ENCODE measurements at regions not wholly inside any gene's neighbourhood (a gene's known extent, or its start where the extent isn't known, plus 50 kb on each side); places are given as distances from the start of the nearest gene placed in this dataset.

DNA sequence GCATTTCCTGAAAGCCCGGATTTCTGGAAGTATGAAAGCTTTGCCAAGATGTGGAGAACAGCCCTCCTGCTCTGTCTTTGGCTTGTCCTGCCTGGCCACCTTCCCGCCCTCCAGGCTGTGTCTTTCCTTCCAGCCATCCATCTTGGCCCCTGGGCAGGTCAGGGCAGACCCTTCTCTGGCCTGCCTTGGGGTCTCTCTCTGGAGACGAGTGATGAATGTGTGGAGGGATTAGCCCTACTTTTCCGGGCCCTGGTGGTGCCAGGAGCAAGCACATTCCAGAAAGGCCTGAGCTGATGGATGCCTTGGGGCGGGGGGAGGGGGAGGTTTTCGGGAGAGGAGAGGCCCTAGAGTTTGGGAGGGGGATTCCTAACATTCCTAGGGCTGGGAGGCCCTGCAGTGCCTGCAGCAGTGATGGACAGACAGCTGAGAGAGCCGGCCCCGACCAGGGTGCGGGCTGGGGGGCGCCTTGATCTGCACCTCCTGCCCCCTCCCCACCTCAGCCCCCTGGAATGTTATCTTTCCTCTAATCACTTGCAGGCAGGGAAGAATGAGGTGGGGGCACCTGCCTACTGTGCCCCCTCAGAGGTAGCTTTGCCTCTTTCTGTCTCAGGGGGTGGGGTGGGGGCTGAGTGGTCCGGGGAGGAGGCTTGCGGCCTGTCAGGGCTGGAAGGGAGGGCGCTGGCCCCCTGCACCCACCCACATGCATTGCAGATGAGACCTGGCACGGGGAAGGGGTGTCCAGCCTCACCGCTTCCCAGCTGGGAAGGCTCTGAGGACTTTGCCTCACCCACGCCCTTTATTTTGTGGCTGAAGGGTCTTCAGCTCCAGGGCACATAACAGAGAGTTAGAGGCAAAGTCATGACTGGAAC, 156.2 kb downstream of the DDX1 start:
- Histone ChIP-seq H3K27me3 (no peaks in the 10 kb centered on the region), H3K36me3 (no peaks in the 10 kb centered on the region), H3K4me1 (peaks cover 0 to 21% (median 2%) of the 10 kb centered on the region in 4 donors), H3K27ac (no peak overlapping the region), H3K9me3 (no peaks in the 10 kb centered on the region), H3K4me3 (no peak overlapping the region)
- TF ChIP-seq EP300 (IDR thresholded peaks at IDR 0.05; ENCODE audit: low read depth): no peak
- TF ChIP-seq, protein P1, sequence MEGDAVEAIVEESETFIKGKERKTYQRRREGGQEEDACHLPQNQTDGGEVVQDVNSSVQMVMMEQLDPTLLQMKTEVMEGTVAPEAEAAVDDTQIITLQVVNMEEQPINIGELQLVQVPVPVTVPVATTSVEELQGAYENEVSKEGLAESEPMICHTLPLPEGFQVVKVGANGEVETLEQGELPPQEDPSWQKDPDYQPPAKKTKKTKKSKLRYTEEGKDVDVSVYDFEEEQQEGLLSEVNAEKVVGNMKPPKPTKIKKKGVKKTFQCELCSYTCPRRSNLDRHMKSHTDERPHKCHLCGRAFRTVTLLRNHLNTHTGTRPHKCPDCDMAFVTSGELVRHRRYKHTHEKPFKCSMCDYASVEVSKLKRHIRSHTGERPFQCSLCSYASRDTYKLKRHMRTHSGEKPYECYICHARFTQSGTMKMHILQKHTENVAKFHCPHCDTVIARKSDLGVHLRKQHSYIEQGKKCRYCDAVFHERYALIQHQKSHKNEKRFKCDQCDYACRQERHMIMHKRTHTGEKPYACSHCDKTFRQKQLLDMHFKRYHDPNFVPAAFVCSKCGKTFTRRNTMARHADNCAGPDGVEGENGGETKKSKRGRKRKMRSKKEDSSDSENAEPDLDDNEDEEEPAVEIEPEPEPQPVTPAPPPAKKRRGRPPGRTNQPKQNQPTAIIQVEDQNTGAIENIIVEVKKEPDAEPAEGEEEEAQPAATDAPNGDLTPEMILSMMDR (IDR thresholded peaks at IDR 0.05): no peak
- TF ChIP-seq POLR2A (IDR thresholded peaks at IDR 0.05): no peak
- TF ChIP-seq POLR2AphosphoS5 (IDR thresholded peaks at IDR 0.05): no peak
- DNase-seq: no peak
- intact Hi-C loops (cut with DNase I; ENCODE audit: low total_unique reads) (no loop called here), in situ Hi-C loops (cut with MboI; ENCODE audit: low pct_ligation_motif_present in 1 of 4, low pct_unique_long_range_greater_than_20kb in 1 of 4, low sequenced_read_pairs in 3 of 4) (loop anchor here in 1 of 4 donors (25.0 kb wide), 1 partner anchor 111 kb away; no protein-coding TSS in a partner anchor)
- WGBS, 2 donors (ENCODE audit: low coverage in 1 of 2): 58 to 80% methylated on average over 3 to 13 of the region's 16 CpGs

DNA sequence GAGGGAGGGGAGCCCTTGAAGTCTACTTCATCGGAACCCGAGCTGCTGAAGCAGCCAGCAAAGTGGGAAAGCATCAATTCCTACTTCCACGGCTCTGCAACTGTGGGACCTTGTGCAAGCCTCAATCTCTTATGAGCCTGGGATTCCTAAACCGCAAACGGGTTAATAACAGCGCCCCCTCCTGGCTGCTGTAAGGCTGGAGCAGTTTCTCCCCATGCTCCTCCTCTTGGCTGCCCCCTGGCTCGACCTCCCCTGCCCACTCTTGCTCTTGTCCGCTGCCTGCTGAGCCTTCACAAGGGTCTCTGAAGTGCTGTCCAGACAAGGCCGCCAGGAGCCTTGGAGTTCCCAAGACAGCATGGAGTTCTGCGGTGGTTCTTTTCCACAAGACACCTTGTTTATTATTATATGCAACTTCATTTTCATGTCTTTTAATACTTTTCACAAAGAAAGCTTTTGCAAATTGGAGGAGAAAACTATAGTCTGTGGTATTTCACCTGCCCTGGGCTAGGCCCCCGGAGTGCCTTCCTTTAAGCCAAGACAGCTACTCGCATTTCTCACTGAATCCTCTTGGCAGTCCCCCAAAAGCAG, 157.2 kb downstream of the DDX1 start:
- no peaks in the 10 kb centered on the region for H3K36me3 ChIP-seq
- H3K27ac ChIP-seq: no peak overlapping the region
- DNase-seq: peak; percentile 20
- WGBS, 2 donors (ENCODE audit: low coverage in 1 of 2): 68 to 100% methylated on average over 1 to 12 of the region's 12 CpGs
- no peak overlapping the region for H3K4me3 ChIP-seq
- TF ChIP-seq EP300 (IDR thresholded peaks at IDR 0.05; ENCODE audit: low read depth) (no peak), POLR2A (IDR thresholded peaks at IDR 0.05) (no peak), POLR2AphosphoS5 (IDR thresholded peaks at IDR 0.05) (no peak)
- TF ChIP-seq, protein P1 (IDR thresholded peaks at IDR 0.05): peak in 4 of 5 experiments; percentile 18 to 33 (median 32)
- intact Hi-C loops (cut with DNase I; ENCODE audit: low total_unique reads) (no loop called here), in situ Hi-C loops (cut with MboI; ENCODE audit: low pct_ligation_motif_present in 1 of 4, low pct_unique_long_range_greater_than_20kb in 1 of 4, low sequenced_read_pairs in 3 of 4) (loop anchor here in 1 of 4 donors (25.0 kb wide), 1 partner anchor 112 kb away; no protein-coding TSS in a partner anchor)
- no peaks in the 10 kb centered on the region for H3K27me3 ChIP-seq
- no peaks in the 10 kb centered on the region for H3K9me3 ChIP-seq
- H3K4me1 ChIP-seq: peaks cover 0 to 21% (median 2%) of the 10 kb centered on the region in 4 donors

DNA sequence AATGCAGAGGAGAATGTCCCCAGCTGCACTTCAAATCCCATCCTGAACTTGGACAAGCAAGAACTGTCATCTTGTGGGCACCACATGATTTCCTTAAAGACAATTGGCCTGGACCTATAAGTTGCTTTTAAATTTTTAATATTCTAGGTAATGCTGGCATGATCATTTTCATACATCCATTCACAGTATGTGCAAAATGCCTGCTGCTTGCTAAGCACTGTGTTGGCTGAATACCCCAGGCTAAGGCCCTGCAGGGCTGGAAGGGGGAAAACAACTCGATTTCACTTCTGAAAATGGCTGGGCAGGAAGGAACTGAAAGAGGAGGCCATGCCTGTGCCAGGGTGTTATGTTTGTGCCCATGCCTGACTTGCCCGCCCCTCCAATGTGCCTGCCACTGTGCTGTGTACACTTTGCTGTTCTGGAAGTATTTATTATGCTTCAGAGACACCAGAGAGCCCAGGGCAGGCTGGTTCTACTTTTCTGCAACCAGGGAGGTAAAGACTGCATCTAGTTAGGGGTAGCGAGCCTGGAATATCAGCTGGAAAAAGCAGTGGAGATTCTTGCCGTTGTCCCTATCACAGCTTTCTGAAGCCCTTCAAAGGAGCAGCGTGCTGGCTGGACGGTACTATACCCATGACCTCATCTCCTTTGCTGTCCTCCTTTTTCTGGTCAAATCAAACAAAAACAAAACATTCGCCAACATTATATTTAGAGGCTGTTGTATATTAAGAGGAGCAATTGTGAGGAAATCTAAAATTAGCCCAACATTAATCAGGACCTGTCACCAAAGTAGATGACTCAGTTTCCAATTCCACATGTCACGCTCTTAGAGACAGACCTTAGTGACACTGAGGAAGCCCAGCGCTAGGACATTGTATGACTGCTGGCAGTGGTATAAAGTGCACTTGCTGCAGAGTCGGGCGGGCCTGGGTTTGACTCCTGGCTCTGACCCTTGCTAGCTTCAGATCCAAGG, 158.1 kb downstream of the DDX1 start:
- Histone ChIP-seq H3K27ac (no peak overlapping the region), H3K4me3 (no peak overlapping the region), H3K4me1 (peaks cover 0 to 21% (median 2%) of the 10 kb centered on the region in 4 donors), H3K27me3 (no peaks in the 10 kb centered on the region), H3K9me3 (no peaks in the 10 kb centered on the region), H3K36me3 (no peaks in the 10 kb centered on the region)
- in situ Hi-C loops (cut with MboI; ENCODE audit: low pct_ligation_motif_present in 1 of 4, low pct_unique_long_range_greater_than_20kb in 1 of 4, low sequenced_read_pairs in 3 of 4): loop anchor here in 1 of 4 donors (25.0 kb wide), 1 partner anchor 112 kb away; no protein-coding TSS in a partner anchor
- TF ChIP-seq POLR2A (IDR thresholded peaks at IDR 0.05): no peak
- no peak for TF ChIP-seq POLR2AphosphoS5 (IDR thresholded peaks at IDR 0.05)
- TF ChIP-seq EP300 (IDR thresholded peaks at IDR 0.05; ENCODE audit: low read depth): no peak
- TF ChIP-seq, protein P1 (IDR thresholded peaks at IDR 0.05): no peak
- no peak for DNase-seq
- intact Hi-C loops (cut with DNase I; ENCODE audit: low total_unique reads): no loop called here
- WGBS, 2 donors (ENCODE audit: low coverage in 1 of 2): 52 to 66% methylated on average over 4 to 11 of the region's 11 CpGs

All from transverse colon (tissue), 4 donors.